ENCODE measurements at regions not wholly inside any gene's neighbourhood (a gene's known extent, or its start where the extent isn't known, plus 50 kb on each side); places are given as distances from the start of the nearest gene placed in this dataset.

DNA sequence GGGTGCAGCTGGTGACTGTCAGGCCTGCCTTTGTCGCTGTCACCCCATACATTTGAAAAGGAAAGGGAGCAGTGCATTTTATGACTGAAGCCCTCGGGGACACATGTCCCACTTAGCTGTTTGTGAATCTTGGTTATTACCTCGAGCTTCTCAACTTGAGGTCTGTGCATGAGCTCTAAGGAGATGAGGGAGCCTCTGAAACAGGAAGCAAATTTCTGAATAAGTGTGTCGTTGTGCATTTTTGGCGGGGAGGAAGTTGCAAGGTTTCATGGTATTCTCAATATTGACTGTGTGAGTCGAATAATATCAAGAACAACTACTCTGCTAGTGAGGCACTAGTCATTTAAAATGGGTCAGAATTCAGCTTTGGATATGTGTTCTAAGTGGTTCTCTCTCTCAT, 149.7 kb upstream of the PLET1 start:
- dilution Hi-C loops (cut with MboI; ENCODE audit: extremely low pct_ligation_motif_present, low sequenced_read_pairs): no loop called here
- no peak for FAIRE-seq

More for the DNA sequence above, 149.7 kb upstream of the PLET1 start:
- no peaks in the 10 kb centered on the region for H3K4me1 ChIP-seq (ENCODE audit: control insufficient read depth, extremely low read depth, insufficient read depth, low read length)
- no peaks in the 10 kb centered on the region for H3K27me3 ChIP-seq (ENCODE audit: control insufficient read depth in 2 of 2, insufficient read depth in 2 of 2, low read length in 2 of 2)
- no peak for DNase-seq (ENCODE audit: low read depth, low spot score)
- no peak overlapping the region for H3K9ac ChIP-seq (replicated peaks; ENCODE audit: extremely low read depth, insufficient read depth, low read length)
- intact Hi-C loops (cut with micrococcal nuclease): no loop called here
- H3K9me1 ChIP-seq (replicated peaks; ENCODE audit: control insufficient read depth, extremely low read depth, insufficient read depth, low read length): no peaks in the 10 kb centered on the region
- ChIA-PET CTCF (no interaction called here), POLR2A (no interaction called here)
- H3K9me3 ChIP-seq (replicated peaks; ENCODE audit: control insufficient read depth, insufficient read depth, low read length): no peaks in the 10 kb centered on the region
- no peak overlapping the region for H2AFZ ChIP-seq (ENCODE audit: low read depth, low read length)
- H3K27ac ChIP-seq (ENCODE audit: insufficient read depth, low read depth, low read length): no peak overlapping the region
- no peaks in the 10 kb centered on the region for H3K79me2 ChIP-seq (ENCODE audit: control insufficient read depth, insufficient read depth, low read length)
- no TSS peak for BruUV-seq (replicated peaks)
- H3K4me2 ChIP-seq (ENCODE audit: insufficient read depth, low read length): no peak overlapping the region
- TF ChIP-seq GATA2 (IDR thresholded peaks at IDR 0.05; ENCODE audit: insufficient read depth, insufficient read length, low read depth, low read length) (no peak), MYC (IDR thresholded peaks at IDR 0.05; ENCODE audit: low read depth, low read length) (no peak), FOS (IDR thresholded peaks at IDR 0.05; ENCODE audit: borderline replicate concordance, insufficient read depth, low read length) (no peak), POLR2A (IDR thresholded peaks at IDR 0.05; ENCODE audit: low read depth, low read length) (no peak), EZH2 (IDR thresholded peaks at IDR 0.05; ENCODE audit: borderline replicate concordance, low read depth, low read length, severe bottlenecking) (no peak), POLR2AphosphoS5 (IDR thresholded peaks at IDR 0.05; ENCODE audit: insufficient read depth, low read depth, low read length) (no peak), JUN (IDR thresholded peaks at IDR 0.05; ENCODE audit: borderline replicate concordance, insufficient read depth, insufficient read length, low read depth) (no peak)
- TF ChIP-seq, protein P1, sequence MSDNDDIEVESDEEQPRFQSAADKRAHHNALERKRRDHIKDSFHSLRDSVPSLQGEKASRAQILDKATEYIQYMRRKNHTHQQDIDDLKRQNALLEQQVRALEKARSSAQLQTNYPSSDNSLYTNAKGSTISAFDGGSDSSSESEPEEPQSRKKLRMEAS (IDR thresholded peaks at IDR 0.05; ENCODE audit: insufficient read depth, insufficient read length): no peak
- TF ChIP-seq, protein P2, sequence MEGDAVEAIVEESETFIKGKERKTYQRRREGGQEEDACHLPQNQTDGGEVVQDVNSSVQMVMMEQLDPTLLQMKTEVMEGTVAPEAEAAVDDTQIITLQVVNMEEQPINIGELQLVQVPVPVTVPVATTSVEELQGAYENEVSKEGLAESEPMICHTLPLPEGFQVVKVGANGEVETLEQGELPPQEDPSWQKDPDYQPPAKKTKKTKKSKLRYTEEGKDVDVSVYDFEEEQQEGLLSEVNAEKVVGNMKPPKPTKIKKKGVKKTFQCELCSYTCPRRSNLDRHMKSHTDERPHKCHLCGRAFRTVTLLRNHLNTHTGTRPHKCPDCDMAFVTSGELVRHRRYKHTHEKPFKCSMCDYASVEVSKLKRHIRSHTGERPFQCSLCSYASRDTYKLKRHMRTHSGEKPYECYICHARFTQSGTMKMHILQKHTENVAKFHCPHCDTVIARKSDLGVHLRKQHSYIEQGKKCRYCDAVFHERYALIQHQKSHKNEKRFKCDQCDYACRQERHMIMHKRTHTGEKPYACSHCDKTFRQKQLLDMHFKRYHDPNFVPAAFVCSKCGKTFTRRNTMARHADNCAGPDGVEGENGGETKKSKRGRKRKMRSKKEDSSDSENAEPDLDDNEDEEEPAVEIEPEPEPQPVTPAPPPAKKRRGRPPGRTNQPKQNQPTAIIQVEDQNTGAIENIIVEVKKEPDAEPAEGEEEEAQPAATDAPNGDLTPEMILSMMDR (IDR thresholded peaks at IDR 0.05; ENCODE audit: extremely low read depth in 1 of 2, insufficient read depth in 1 of 2, low read depth in 1 of 2, low read length in 2 of 2): no peak
- H3K36me3 ChIP-seq (ENCODE audit: control insufficient read depth in 2 of 2, extremely low read depth in 1 of 2, insufficient read depth in 2 of 2, low read length in 2 of 2): no peaks in the 10 kb centered on the region
- no peak overlapping the region for H3K4me3 ChIP-seq (replicated peaks in 1 of 3; ENCODE audit: insufficient read depth in 1 of 3, low read depth in 1 of 3, low read length in 3 of 3)
- no peaks in the 10 kb centered on the region for H4K20me1 ChIP-seq (replicated peaks; ENCODE audit: control insufficient read depth, extremely low read depth, insufficient read depth, low read length)
